ENCODE measurements at regions not wholly inside any gene's neighbourhood (a gene's known extent, or its start where the extent isn't known, plus 50 kb on each side); places are given as distances from the start of the nearest gene placed in this dataset.

GRCh38 chr2:240366901-240367300 lies 68.6 kb upstream of the GPC1 start:
- TF ChIP-seq GATA2 (IDR thresholded peaks at IDR 0.05; ENCODE audit: low read depth, low read length) = no peak
- TF ChIP-seq GATA3 (IDR thresholded peaks at IDR 0.05; ENCODE audit: low read depth, low read length) = no peak

GRCh38 chr2:240367721-240368120 lies 67.7 kb upstream of the GPC1 start:
- TF ChIP-seq GATA3 (IDR thresholded peaks at IDR 0.05; ENCODE audit: low read depth, low read length) = no peak
- no peak for TF ChIP-seq GATA2 (IDR thresholded peaks at IDR 0.05; ENCODE audit: low read depth, low read length)

- TF ChIP-seq GATA3 (IDR thresholded peaks at IDR 0.05; ENCODE audit: low read depth, low read length) = no peak
- no peak for TF ChIP-seq GATA2 (IDR thresholded peaks at IDR 0.05; ENCODE audit: low read depth, low read length)
Measured at GRCh38 chr2:240368781-240369331, 66.6 kb upstream of the GPC1 start.

- TF ChIP-seq GATA2 (IDR thresholded peaks at IDR 0.05; ENCODE audit: low read depth, low read length) (no peak), GATA3 (IDR thresholded peaks at IDR 0.05; ENCODE audit: low read depth, low read length) (no peak)
Measured at GRCh38 chr2:240369335-240369734, 66.1 kb upstream of the GPC1 start.

- no peak for TF ChIP-seq GATA3 (IDR thresholded peaks at IDR 0.05; ENCODE audit: low read depth, low read length)
Measured at GRCh38 chr2:240369801-240370585, 65.5 kb upstream of the GPC1 start.

- TF ChIP-seq GATA2 (IDR thresholded peaks at IDR 0.05; ENCODE audit: low read depth, low read length) (no peak), GATA3 (IDR thresholded peaks at IDR 0.05; ENCODE audit: low read depth, low read length) (no peak)
Measured at GRCh38 chr2:240371129-240372000, 64.1 kb upstream of the GPC1 start.

GRCh38 chr2:240372101-240372500 lies 63.4 kb upstream of the GPC1 start:
- TF ChIP-seq GATA3 (IDR thresholded peaks at IDR 0.05; ENCODE audit: low read depth, low read length) (no peak), GATA2 (IDR thresholded peaks at IDR 0.05; ENCODE audit: low read depth, low read length) (no peak)

GRCh38 chr2:240373289-240373885 lies 62.1 kb upstream of the GPC1 start:
- TF ChIP-seq GATA2 (IDR thresholded peaks at IDR 0.05; ENCODE audit: low read depth, low read length) (no peak), GATA3 (IDR thresholded peaks at IDR 0.05; ENCODE audit: low read depth, low read length) (no peak)

GRCh38 chr2:240374085-240374907 lies 61.2 kb upstream of the GPC1 start:
- TF ChIP-seq GATA2 (IDR thresholded peaks at IDR 0.05; ENCODE audit: low read depth, low read length) = no peak
- TF ChIP-seq GATA3 (IDR thresholded peaks at IDR 0.05; ENCODE audit: low read depth, low read length) = no peak

GRCh38 chr2:240375024-240375645 lies 60.3 kb upstream of the GPC1 start:
- no peak for TF ChIP-seq GATA2 (IDR thresholded peaks at IDR 0.05; ENCODE audit: low read depth, low read length)
- TF ChIP-seq GATA3 (IDR thresholded peaks at IDR 0.05; ENCODE audit: low read depth, low read length) = no peak

- TF ChIP-seq GATA2 (IDR thresholded peaks at IDR 0.05; ENCODE audit: low read depth, low read length) = no peak
- no peak for TF ChIP-seq GATA3 (IDR thresholded peaks at IDR 0.05; ENCODE audit: low read depth, low read length)
Measured at GRCh38 chr2:240376739-240377138, 58.7 kb upstream of the GPC1 start.

GRCh38 chr2:240377366-240377765 lies 58.1 kb upstream of the GPC1 start:
- TF ChIP-seq GATA3 (IDR thresholded peaks at IDR 0.05; ENCODE audit: low read depth, low read length) (no peak), GATA2 (IDR thresholded peaks at IDR 0.05; ENCODE audit: low read depth, low read length) (no peak)

- no peak for TF ChIP-seq GATA3 (IDR thresholded peaks at IDR 0.05; ENCODE audit: low read depth, low read length)
- TF ChIP-seq GATA2 (IDR thresholded peaks at IDR 0.05; ENCODE audit: low read depth, low read length) = no peak
Measured at GRCh38 chr2:240379089-240379636, 56.3 kb upstream of the GPC1 start.

Data from SH-SY5Y (cell line).